NCI-H510A treated with DMSO at 0.1 percent for 48 hours (cell line): ENCODE measurements at regions not wholly inside any gene's neighbourhood (a gene's known extent, or its start where the extent isn't known, plus 50 kb on each side); places are given as distances from the start of the nearest gene placed in this dataset.
A peak's percentile ranks its signal among the peaks of the same experiment; 100 is the strongest.
"Not testable (repeated sequence)": the region's sequence is repeated elsewhere in the genome, so short reads cannot be mapped to it uniquely, and the experiment has no call there.

ENCODE experiments used
- DNase-seq: peaks from one replicate; lab custom pipeline; 2025; lab: John Stamatoyannopoulos, UW

DNA sequence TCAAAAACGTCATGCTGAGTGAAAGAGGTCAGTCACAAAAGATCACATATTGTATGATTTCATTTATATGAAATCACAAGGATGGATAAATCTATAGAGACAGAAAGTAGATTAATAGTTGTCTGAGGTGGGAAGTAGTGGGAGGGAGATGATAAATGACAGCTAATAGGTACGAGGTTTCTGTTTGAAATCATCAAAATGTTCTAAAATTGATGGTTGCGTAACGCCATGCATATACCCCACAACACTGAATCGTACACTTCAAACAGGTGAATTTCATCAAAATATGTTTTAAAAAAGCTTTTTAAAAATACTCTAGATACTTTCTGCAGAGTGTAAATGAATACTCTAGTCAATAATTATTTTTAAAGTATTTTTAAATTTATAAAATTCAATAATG, 303.0 kb upstream of the STAC start:
- DNase-seq = no peak

DNA sequence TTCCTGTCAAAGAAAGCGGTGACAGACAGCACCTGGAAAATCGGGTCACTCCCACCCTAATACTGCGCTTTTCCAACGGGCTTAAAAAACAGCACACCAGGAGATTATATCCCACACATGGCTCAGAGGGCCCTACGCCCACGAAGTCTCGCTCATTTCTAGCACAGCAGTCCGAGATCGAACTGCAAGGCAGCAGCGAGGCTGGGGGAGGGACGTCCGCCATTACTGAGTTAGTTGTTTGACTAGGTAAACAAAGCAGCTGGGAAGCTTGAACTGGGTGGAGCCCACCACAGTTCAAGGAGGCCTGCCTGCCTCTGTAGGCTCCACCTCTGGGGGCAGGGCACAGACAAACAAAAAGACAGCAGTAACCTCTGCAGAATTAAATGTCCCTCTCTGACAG, 297.3 kb upstream of the STAC start:
- not testable (repeated sequence) for DNase-seq

DNA sequence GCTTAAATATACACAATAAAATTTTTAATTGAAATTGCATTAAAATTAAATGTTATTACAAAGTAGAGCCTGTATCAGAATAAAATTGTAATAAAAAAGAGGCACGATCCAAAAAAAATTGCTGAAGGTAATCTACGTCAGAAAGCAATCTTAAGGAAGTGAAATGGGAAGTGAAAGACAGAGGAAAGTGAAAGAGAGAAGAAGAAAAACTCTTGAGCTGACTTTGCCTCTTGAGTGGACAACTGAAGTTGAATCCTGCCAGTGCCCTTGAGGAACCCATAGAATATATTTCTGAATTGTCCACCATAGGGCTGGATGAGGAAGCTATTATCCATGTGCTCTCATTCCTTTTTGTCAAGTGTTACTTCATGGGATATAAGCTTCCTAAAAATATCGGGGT, 285.1 kb upstream of the STAC start:
- DNase-seq = no peak

DNA sequence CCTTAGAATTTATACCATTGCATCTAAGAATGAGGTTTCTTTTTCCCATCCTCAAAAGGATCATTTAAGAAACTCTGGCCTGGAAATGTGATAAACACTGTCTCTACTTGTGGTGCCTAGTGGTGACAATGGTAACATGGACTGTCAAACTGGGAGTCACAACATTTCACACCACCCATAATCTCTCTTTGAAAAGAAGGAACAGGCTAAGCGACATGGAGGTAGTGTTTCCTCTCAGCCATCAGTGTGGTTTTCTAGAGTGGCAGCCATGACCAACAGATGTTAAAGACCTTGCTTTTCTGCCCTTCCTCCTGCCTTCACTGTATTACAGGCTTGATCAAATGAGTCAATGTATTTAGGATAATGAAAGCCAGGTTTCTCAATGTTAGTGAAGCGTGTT, 283.1 kb upstream of the STAC start:
- DNase-seq = no peak

DNA sequence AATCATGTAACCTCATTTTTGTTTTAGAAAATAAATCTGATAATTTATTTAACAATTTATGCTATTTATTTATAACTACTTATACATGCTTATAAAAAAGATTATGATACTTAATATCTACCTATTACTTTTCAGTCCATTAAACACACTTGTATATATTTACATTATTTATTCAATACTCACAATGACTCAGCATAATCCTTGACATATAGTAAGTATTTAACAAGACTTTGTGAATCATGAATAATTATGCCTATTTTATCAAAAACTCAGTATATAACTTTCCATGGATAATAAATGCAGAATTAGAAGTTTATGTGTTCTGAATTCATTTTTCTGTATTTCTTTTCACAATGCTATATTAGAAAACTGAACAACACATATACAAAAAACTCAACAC, 266.0 kb upstream of the STAC start:
- DNase-seq = no peak

DNA sequence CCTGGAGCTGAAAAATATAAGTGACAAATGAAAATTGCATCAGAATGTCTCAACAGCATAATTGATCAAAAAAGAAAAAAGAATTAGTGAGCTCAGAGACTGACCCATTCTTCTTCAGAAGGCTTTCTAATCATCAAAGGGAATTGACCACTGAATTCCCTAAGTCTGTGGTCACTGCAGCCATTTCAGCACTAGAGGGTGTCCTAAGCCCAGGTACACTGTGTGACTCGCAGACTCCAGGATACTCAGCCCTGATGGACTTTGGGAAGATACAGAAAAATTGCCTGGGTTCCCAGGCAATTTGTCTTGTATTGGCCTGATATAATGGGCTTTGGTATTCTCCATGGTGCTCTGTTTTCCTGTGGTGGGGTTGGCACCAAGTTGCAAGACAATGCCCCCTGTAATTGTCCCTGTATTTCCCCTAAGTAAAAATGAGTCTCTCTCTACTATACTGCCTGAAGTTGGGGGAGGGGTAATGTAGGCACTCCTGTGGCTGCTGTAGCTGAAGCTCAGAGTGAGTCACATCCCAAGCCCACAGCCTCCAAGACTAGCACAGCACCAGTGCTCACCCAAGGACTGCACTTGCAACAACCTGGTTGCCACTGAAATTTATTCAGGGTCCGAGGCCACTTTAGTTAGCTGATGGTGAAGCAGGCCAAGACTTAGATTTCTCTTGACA, 256.0 kb upstream of the STAC start:
- DNase-seq = peak; percentile 26

DNA sequence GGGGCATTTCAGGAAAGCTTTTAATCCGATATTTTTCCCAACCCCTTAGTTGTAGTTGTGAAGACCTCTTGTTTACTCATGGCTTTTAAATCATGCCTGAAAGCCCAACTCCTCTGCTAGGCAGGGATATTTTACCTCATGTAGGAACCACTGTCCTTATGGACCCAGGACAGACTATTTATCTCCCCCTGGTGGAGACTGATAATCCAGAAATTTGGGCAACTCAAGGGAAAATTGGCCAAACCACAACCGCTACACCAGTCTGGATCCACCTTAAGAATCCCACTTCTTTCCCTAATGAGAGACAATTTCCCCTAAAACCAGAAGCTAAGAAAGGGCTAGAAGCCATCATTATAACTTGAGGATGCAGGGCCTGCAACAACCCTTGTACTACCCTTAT, 248.1 kb upstream of the STAC start:
- no peak for DNase-seq

DNA sequence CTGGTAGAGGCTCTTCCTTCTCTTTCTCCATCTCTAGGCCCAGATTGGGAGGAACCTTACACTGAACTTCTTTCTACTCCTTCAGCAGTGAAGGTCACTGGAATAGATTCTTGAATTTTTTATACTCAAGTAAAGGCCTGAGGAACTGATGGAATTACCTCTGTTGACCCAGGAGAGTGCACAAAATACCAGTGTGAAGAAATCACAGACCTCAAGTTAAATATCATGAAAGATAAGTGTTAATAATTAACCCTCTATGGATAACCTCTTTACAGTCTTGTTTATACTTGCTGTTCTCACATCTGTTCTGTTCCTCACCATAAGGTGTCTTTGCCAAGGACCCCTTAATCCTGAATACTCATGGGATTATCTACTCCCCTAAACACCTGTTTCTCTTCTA, 244.4 kb upstream of the STAC start:
- no peak for DNase-seq

DNA sequence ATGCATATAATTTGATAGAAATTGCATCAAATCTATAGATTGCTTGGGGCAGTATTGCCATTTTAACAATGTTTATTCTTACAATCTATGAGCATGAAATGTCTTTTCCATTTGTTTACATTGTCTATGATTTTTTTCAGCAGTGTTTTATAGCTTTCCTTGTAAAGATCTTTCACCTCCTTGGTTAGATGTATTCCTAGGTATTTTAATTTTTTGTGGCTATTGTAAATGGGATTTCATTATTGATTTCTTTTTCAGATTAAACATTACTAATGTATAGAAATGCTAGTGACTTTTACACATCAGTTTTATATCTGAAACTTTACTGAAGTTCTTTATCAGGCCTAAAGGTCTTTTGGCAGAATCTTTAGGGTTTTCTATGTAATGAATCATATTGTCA, 237.6 kb upstream of the STAC start:
- no peak for DNase-seq

DNA sequence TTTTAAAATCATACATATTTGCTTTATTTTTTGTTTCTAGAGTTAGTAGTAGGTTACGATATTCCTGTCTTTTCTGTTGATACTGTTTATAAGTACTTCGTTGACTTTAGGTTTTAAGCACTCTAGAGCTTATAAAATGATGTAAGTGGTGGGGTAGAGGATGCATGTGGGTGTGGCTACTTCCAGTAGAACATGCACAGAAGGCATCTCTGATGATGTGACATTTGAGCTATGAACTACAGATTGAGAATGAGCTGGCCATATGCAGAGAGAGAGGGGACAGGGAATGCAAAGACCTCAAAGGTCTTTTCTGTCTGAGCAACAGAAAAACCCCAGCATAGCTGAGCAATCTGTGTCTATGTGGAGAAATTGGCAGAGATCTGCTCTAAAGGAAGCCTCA, 233.9 kb upstream of the STAC start:
- peak; percentile 7 for DNase-seq

DNA sequence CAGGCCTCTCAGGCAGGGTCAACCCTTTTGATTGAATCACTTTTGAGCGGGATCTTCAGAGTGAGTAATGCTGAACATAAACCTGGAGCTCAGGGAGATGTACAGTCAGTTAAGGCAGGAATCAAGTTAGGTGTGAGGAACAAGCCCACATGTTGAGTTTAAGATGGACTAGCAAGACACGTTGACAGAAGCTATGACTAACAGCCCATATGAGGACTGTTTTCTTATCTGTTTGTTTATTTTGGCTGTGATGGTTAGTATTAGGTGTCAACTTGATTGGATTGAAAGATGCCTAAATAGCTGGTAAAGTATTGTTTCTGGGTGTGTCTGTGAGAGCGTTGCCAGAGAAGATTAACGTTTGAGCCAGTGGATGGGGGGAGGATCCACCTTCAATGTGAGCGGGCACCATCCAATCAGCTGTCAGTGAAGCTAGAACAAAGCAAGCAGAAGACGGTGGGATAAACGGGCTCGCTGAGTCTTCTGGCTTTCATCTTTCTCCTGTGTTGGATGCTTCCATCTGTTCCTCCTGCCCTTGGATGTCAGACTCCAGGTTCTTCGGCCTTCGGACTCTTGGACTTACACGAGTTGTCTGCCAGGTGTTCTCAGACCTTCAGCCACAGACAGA, 232.3 kb upstream of the STAC start:
- no peak for DNase-seq

DNA sequence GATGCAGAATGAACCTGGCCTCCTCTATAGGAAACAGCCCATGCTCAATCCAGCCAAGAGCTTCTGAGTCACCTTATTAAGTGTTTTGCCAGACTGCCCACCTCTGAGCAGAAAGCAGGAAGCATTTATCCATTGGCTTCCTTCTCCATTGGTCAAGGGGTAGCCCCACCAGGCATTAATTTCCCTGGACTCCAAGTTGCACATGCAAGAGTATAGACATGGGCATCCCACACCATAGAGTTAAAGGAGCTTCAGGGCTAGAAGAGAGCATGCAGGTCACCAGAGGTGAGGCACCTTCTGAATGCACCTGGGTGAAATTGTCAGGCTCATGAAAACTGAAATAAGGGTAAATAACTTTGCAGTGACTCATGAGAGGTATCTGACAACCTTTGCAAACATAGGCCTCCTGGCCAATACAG, 230.8 kb upstream of the STAC start:
- DNase-seq = no peak

DNA sequence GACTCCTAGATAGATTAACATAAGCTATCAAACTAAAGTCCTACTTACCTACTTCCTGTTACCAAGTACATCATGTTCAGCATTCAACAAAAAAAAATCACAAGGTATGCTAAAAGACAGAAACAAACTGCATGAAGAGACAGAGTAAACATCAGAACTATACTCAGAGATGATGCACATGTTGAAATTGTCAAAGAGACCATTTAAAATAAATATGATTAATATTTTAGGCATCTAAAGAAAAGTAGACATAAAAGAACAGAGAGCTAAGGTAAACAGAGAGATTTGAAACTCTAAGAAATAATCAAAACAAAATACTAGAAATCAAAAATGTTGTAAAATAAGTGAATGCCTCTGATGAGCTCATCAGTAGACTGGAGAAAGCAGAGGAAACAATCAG, 224.8 kb upstream of the STAC start:
- no peak for DNase-seq

DNA sequence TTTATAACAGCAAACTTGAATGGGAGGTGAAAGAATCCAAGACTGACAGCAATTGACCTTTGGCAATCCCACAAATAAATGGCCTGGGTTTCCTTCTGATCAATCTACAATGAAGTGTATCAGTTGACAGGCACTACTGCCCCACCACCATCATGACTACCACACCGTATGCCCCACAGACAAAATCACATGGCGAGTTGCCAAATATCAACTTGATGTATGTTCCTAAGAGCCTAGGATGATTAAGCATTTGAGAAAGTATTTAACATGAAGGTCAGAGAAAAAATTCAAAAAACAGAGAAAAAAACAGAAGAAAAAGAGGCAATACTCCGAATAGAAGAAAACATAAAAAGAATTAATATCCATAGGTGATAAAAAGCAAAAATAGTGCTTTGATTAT, 215.9 kb upstream of the STAC start:
- DNase-seq = no peak

DNA sequence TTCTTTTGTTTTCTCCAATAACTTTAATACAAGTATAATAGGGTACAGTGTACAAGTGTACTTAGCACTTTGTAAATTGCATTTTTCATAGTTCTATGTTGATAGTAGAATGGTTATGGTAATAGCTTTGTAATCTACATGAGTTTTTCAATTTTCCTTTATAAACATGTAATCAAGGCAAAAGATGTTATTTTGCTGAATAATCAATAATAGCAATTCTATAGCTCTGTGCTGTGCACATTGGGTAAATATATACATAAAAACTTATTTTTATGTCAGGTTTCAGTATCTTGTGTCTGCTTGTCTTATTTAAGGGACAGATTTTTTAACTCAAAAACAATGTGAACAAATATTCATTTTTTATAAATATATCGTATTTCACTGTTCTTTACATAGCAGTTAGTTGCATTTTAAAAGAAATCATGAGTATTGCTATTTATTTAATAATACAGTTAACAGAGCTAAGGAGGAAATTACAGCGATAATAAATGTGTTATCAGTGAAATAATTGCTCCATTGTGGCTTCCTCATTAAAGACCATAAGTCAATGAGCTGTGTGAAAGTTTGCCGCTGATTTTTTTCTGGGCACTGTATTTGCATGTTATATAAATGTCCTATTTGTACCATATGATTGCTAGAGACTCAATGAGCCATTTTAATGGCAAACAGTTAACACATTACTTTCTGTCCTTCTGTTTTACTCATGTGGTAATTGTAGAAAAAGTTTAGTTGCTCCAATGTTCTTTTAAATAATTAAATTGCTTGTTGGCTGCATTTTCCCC, 214.6 kb upstream of the STAC start:
- DNase-seq = no peak

DNA sequence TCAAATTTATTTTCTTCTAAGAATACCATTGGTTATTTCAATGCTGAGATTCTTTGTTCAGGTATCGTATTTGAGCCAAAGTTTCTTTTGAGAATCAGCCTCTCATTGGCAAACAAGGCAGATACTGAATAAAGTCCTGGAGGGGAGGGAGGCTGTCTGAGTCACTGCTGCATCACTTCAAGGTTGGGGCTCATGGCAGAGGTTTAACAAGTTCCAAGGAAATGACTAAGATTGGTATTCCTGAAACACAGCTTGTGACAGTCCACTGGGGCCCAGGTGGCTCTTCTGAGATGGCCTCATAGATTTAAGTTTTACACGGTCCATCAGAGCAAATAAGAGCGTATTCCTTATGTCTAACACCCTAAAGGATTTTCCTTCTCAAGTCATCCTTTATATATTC, 213.8 kb upstream of the STAC start:
- no peak for DNase-seq

DNA sequence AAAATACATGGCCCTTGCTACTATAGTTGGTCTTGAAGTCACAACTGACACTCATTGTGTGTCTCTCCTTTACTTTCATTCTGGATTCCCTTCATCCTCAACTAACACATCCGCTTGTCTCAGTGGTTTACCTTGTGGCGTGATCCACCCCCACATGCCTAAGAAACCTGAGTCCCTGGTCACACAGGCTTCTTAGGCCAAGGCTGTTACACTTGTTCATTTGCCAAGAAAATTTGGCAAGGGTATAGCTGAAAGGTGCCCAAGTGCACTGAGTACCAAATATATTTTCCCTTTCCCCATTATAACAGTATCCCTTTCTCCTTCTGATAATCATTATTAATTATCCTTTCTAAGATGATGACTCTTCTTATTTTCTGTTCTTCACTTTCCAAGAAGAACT, 207.6 kb upstream of the STAC start:
- no peak for DNase-seq

DNA sequence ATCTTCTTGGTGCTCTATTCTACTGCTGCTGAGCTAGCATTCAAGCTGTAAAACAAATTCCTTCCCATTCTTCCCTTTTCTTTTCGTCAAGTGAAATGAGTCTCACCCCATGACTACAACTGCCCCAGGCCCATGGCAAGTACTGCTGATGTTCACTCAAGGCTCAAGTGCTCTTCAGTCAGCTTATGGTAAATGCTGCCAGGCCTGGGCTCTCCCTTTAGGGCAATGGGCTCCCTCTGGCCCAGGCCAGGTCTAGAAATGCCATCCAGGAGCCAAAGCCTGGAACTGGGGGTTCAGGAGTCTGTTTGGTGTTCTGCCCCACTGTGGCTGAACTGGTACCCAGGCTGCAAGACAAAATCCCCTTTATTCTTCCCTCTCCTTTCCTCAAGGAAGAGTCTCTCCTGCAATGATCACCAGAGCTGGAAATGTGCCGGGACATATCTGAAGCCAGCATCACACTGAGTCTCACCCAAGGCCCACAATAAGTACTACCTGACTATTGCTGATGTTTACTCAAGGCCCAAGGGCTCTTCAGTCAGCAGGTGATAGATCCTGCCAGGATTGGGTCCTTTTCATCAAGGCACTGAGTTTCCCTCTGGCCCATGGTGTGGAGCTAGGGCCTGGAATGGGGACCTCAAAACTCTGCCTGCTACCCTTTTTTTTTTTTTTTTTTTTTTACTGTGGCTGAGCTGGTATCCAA, 205.0 kb upstream of the STAC start:
- peak; percentile 74 for DNase-seq

DNA sequence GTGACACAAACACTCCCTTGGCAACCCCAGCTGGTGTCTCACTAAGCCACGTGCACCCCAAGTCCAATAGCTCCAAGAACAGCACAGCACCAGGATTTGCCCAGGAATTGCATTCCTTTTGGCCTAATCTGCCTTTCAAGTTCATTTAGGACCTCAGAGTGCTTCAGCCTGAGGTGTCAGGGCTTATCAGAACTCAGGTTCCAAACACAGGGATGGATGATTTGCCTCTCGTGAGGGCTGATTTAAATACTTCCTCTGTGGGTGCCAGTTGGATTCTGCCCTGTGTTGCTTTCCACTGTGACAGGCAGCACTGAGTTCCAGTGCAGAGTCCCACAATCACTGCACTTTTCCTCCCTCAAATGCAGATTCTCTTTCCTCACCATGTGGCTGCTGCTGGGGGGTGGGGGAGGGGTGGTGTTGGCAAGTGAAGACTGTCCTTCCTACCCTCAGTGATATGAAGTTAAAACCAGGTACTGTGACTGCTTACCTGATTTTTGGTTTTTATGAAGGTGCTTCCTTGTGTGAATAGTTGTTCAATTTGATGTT, 204.3 kb upstream of the STAC start:
- no peak for DNase-seq

DNA sequence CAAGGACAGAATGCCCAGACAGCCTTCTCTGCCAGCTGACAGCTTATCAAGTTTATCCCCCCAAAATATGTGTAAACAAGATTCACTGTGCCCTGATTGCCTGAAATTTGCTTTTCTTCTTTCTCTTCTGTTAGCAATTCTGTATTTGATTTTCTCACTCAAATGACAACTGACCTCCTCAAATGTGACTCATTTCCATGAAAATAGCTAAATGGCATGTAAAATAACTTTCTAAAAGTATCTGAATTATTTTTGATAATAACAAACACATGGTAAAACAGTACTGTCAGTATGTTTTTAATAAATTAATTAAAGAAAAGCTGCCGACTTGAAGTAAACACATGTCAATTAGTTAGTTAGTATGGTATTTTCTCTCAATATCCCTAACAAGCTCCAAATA, 202.3 kb upstream of the STAC start:
- no peak for DNase-seq

DNA sequence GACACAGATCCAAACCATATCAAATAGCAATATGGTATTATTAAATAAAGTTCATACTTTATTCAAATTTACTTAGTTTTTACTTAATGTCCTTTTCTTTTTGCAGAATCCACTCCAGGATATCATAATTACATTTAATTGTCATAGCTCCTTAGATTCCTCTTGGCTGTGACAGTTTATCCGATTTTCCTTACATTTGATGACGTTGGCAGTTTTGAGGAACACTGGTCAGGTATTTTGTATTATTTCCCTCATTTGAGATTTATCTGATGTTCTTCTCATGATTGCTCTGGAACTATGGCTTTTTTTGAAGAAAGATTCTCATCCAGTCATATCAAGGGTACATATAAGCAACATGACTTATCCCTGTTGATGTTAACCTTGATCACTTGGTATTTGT, 198.3 kb upstream of the STAC start:
- DNase-seq = no peak

DNA sequence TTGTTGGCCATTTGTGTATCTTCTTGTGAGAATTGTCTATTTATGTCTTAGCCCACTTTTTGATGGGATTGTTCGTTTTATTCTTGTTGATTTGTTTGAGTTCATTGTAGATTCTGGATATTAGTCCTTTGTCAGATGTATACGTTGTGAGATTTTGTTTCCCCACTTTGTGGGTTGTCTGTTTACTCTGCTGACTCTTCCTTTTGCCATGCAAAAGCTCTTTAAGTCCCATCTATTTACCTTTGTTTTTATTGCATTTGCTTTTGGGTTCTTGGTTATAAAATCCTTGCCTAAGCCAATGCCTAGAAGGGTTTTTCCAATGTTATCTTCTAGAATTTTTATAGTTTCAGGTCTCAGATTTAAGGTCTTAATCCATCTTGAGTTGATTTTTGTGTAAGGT, 193.1 kb upstream of the STAC start:
- not testable (repeated sequence) for DNase-seq

DNA sequence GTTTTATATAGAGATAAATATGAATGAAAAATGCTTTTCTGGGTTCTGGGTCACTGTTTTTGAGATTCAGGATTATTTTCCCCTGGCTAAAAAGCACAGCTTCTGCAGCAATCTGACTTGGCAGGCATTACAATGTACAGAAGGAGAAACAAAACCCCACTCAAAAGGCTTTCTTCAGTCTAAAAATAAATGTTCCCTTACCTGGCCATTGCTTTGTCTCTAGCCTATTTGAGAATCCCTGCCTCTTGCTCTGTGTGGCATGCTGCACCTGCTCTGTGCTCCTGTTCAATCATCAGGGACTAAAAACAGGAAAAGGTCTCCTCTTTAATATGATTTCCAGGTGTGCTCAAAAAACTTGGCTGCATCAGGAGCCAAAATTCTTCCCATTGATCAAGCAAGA, 187.4 kb upstream of the STAC start:
- no peak for DNase-seq
